Panc1 (cell line): ENCODE measurements at regions not wholly inside any gene's neighbourhood (a gene's known extent, or its start where the extent isn't known, plus 50 kb on each side); places are given as distances from the start of the nearest gene placed in this dataset.

Source experiments
- ATAC-seq: fragments of 200-7000 bp; cut with Tn5 transposase; 2 replicates; pipeline ENCODE4 v1.9.1; 2020; ENCODE audit warnings: mild to moderate bottlenecking, moderate library complexity
- BruUV-seq: library from RNA; stranded (reverse); fragments of 400-500 nt; replicated peaks from 2 replicates; lab custom pipeline; 2021; lab: Mats Ljungman, UMichigan
- CTCF ChIA-PET: fragments of 300-600 bp; sonication (Branson Sonifier 250); formaldehyde crosslinking; loops from one replicate; lab custom pipeline; 2022; ENCODE audit warnings: antibody characterized with exemption; lab: Charles Lee
- POLR2A ChIA-PET: fragments of 300-600 bp; sonication (Branson Sonifier 250); formaldehyde crosslinking; loops from one replicate; lab custom pipeline; 2022; ENCODE audit warnings: antibody characterized with exemption; lab: Charles Lee
- DNase-seq: peaks from one replicate; pipeline ENCODE4 v3.0.0-alpha.2; 2010; ENCODE audit warnings: low read depth, low spot score
- H3K27ac ChIP-seq: 2 replicates; pipeline ENCODE4 v1.5.1; 2011; ENCODE audit warnings: mild to moderate bottlenecking, low read length, inconsistent platforms
- H3K27me3 ChIP-seq: fragments of 200-500 bp; sonication (Bioruptor generic); 2 replicates; pipeline ENCODE4 v1.6.0; 2014; ENCODE audit warnings: low read length, inconsistent platforms; ENCODE audit not compliant: control insufficient read depth, insufficient read depth
- H3K36me3 ChIP-seq: fragments of 200-500 bp; sonication (Bioruptor generic); 2 replicates; pipeline ENCODE4 v1.5.1; 2014; ENCODE audit warnings: inconsistent platforms, mild to moderate bottlenecking, low read length, moderate library complexity; ENCODE audit not compliant: control insufficient read depth, insufficient read depth
- H3K4me1 ChIP-seq: 2 replicates; pipeline ENCODE4 v1.5.1; 2011; ENCODE audit warnings: inconsistent platforms, mild to moderate bottlenecking, low read length, moderate library complexity; ENCODE audit not compliant: control insufficient read depth, insufficient read depth
- H3K4me3 ChIP-seq, 2 experiments: 2 replicates each; pipeline ENCODE4 v1.5.1; 2011 to 2012; ENCODE audit warnings: low read depth in 2 of 2, low read length in 2 of 2, mild to moderate bottlenecking in 2 of 2, inconsistent platforms in 1 of 2, moderate library complexity in 1 of 2
- H3K9me3 ChIP-seq: fragments of 200-500 bp; sonication (Bioruptor generic); 2 replicates; pipeline ENCODE4 v1.5.1; 2014; ENCODE audit warnings: low read depth, mild to moderate bottlenecking, inconsistent platforms, low read length, moderate library complexity; ENCODE audit not compliant: control insufficient read depth, insufficient read depth
- POLR2AphosphoS5 ChIP-seq: IDR thresholded peaks from 2 replicates; pipeline ENCODE4 v1.6.1; 2012; ENCODE audit warnings: mild to moderate bottlenecking, low read depth, low read length, moderate library complexity
- SIN3A ChIP-seq: IDR thresholded peaks from 2 replicates; pipeline ENCODE4 v1.6.1; 2012; ENCODE audit warnings: low read depth, mild to moderate bottlenecking, low read length, moderate library complexity, borderline replicate concordance; ENCODE audit not compliant: insufficient read depth
- TCF7L2 ChIP-seq: IDR thresholded peaks from 2 replicates; pipeline ENCODE4 v1.6.1; 2011; ENCODE audit warnings: mild to moderate bottlenecking, low read depth, low read length, inconsistent platforms
- in situ Hi-C: cut with HindIII; loops from 2 replicates; pipeline ENCODE4 v1.10.0; 2016; ENCODE audit warnings: low sequenced_read_pairs, low pct_unique_long_range_greater_than_20kb
- intact Hi-C: fragments of 100-400 bp; cut with micrococcal nuclease; formaldehyde crosslinking; loops from one replicate; pipeline ENCODE4 v1.10.0; 2022; ENCODE audit not compliant: unreplicated experiment
- TF ChIP-seq, protein P1 (sequence below), 2 experiments: IDR thresholded peaks; 2 replicates each; pipeline ENCODE4 v1.6.1; 2011 to 2012; ENCODE audit warnings: low read depth in 2 of 2, control low read depth in 1 of 2, low read length in 1 of 2, mild to moderate bottlenecking in 1 of 2, moderate library complexity in 1 of 2; ENCODE audit not compliant: insufficient read depth in 1 of 2
- TF ChIP-seq, protein P2 (sequence below): fragments of 450-650 bp; IDR thresholded peaks from 2 replicates; pipeline ENCODE4 v1.5.1; 2017; ENCODE audit warnings: mild to moderate bottlenecking

DNA sequence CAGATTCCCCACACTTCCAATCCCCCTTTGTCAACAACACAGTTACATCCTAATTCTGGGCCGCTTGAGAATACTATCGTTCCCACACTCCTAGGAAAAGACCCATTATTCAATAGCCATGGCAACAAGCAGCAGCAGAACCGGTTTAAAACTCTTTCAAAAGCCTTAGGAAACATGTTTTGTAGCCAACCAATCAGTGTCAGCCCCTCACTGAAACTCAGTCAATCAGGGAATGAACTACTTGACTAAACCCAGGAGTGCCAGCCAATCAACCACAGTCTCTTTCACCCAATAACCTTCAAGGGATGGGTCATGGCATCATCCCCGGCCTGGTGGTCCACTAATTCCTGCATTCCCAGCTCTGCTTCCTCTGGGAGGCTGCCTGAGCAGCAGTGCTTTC, 204.8 kb upstream of the HS6ST1 start:
- Histone ChIP-seq H3K36me3 (no peaks in the 10 kb centered on the region), H3K4me1 (no peaks in the 10 kb centered on the region), H3K9me3 (no peaks in the 10 kb centered on the region), H3K27me3 (no peaks in the 10 kb centered on the region), H3K4me3 (no peak overlapping the region), H3K27ac (no peak overlapping the region)
- in situ Hi-C loops (no loop called here), intact Hi-C loops (no loop called here)
- ATAC-seq = no peak
- ChIA-PET CTCF (no interaction called here), POLR2A (no interaction called here)
- DNase-seq = no peak
- BruUV-seq = no TSS peak
- TF ChIP-seq, protein P1, sequence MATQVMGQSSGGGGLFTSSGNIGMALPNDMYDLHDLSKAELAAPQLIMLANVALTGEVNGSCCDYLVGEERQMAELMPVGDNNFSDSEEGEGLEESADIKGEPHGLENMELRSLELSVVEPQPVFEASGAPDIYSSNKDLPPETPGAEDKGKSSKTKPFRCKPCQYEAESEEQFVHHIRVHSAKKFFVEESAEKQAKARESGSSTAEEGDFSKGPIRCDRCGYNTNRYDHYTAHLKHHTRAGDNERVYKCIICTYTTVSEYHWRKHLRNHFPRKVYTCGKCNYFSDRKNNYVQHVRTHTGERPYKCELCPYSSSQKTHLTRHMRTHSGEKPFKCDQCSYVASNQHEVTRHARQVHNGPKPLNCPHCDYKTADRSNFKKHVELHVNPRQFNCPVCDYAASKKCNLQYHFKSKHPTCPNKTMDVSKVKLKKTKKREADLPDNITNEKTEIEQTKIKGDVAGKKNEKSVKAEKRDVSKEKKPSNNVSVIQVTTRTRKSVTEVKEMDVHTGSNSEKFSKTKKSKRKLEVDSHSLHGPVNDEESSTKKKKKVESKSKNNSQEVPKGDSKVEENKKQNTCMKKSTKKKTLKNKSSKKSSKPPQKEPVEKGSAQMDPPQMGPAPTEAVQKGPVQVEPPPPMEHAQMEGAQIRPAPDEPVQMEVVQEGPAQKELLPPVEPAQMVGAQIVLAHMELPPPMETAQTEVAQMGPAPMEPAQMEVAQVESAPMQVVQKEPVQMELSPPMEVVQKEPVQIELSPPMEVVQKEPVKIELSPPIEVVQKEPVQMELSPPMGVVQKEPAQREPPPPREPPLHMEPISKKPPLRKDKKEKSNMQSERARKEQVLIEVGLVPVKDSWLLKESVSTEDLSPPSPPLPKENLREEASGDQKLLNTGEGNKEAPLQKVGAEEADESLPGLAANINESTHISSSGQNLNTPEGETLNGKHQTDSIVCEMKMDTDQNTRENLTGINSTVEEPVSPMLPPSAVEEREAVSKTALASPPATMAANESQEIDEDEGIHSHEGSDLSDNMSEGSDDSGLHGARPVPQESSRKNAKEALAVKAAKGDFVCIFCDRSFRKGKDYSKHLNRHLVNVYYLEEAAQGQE (IDR thresholded peaks at IDR 0.05; ENCODE audit: insufficient read depth in 1 of 2, low read depth in 2 of 2, low read length in 1 of 2) = no peak

DNA sequence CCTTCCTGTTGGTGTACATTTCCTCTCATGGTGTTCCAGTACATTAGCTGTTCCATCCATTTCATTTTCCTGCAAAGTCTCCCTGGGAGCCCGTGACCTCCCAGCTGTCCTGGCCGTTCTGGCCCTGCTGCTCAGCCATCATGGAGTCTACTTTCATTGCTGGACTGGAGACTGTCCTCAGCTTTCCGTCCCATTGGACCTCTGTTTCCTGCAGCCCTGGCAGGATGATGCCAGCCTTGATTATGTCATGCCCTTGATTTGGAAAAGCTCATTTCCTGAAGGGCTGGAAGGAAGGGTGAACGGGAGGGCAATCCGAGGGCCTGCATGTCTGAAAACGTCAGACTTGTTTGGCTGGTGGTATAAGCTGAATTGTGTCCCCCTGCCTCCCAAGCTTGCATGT, 205.5 kb upstream of the HS6ST1 start:
- CTCF ChIA-PET = no interaction called here
- no peaks in the 10 kb centered on the region for H3K4me1 ChIP-seq
- no TSS peak for BruUV-seq
- ATAC-seq = no peak
- H3K4me3 ChIP-seq = no peak overlapping the region
- intact Hi-C loops (no loop called here), in situ Hi-C loops (no loop called here)
- DNase-seq = no peak
- TF ChIP-seq SIN3A (no peak), TCF7L2 (no peak), POLR2AphosphoS5 (no peak)
- TF ChIP-seq, protein P1 (IDR thresholded peaks at IDR 0.05; ENCODE audit: insufficient read depth in 1 of 2, low read depth in 2 of 2, low read length in 1 of 2) = no peak
- TF ChIP-seq, protein P2, sequence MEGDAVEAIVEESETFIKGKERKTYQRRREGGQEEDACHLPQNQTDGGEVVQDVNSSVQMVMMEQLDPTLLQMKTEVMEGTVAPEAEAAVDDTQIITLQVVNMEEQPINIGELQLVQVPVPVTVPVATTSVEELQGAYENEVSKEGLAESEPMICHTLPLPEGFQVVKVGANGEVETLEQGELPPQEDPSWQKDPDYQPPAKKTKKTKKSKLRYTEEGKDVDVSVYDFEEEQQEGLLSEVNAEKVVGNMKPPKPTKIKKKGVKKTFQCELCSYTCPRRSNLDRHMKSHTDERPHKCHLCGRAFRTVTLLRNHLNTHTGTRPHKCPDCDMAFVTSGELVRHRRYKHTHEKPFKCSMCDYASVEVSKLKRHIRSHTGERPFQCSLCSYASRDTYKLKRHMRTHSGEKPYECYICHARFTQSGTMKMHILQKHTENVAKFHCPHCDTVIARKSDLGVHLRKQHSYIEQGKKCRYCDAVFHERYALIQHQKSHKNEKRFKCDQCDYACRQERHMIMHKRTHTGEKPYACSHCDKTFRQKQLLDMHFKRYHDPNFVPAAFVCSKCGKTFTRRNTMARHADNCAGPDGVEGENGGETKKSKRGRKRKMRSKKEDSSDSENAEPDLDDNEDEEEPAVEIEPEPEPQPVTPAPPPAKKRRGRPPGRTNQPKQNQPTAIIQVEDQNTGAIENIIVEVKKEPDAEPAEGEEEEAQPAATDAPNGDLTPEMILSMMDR = no peak
- H3K36me3 ChIP-seq = no peaks in the 10 kb centered on the region
- no peak overlapping the region for H3K27ac ChIP-seq
- H3K9me3 ChIP-seq = no peaks in the 10 kb centered on the region
- POLR2A ChIA-PET = no interaction called here
- no peaks in the 10 kb centered on the region for H3K27me3 ChIP-seq
